Left lung (tissue), 4 donors: ENCODE measurements at regions not wholly inside any gene's neighbourhood (a gene's known extent, or its start where the extent isn't known, plus 50 kb on each side); places are given as distances from the start of the nearest gene placed in this dataset.

Experiments used
- ATAC-seq: fragments of 200-7000 bp; cut with Tn5 transposase; one replicate; pipeline ENCODE4 v1.9.1; 2020; ENCODE audit warnings: moderate library complexity
- DNase-seq, 4 donors: peaks; one replicate each; pipeline ENCODE4 v3.0.0-alpha.2; 2013 to 2020
- H3K27ac ChIP-seq, 2 donors: fragments of 200-600 bp; sonication (generic) in 1 of 2; one replicate each; pipeline versions ENCODE4 v1.5.0 to v1.8.0; 2020 to 2021
- H3K27me3 ChIP-seq, 2 donors: fragments of 200-600 bp; sonication (generic) in 1 of 2; one replicate each; pipeline versions ENCODE4 v1.5.0 to v1.8.0; 2020 to 2021
- H3K36me3 ChIP-seq, 2 donors: fragments of 200-600 bp; sonication (generic) in 1 of 2; one replicate each; pipeline versions ENCODE4 v1.5.0 to v1.8.0; 2020 to 2021
- H3K4me1 ChIP-seq, 2 donors: fragments of 200-600 bp; one replicate each; pipeline ENCODE4 v1.8.0; 2021
- H3K4me3 ChIP-seq, 2 donors: fragments of 200-600 bp; sonication (generic) in 1 of 2; one replicate each; pipeline versions ENCODE4 v1.5.0 to v1.8.0; 2020 to 2021; ENCODE audit warnings: mild to moderate bottlenecking in 1 of 2
- H3K9me3 ChIP-seq, 2 donors: fragments of 200-600 bp; sonication (generic) in 1 of 2; one replicate each; pipeline versions ENCODE4 v1.5.0 to v1.8.0; 2020 to 2021
- intact Hi-C, 2 donors: fragments of 100-400 bp; cut with DNase I; formaldehyde crosslinking; loops; one replicate each; pipeline versions ENCODE4 v1.11.2 to v1.14.2; 2022
- TF ChIP-seq, protein P1 (sequence below), 2 donors: fragments of 200-600 bp; sonication (generic) in 1 of 2; IDR thresholded peaks; one replicate each; pipeline versions ENCODE4 v1.5.0 to v1.8.0; 2021; ENCODE audit warnings: antibody characterized with exemption in 2 of 2
- donor health status: DM: no; HTN: yes; CAD: no.
- donor health status: DM: no; HTN: no; CAD: no.

DNA sequence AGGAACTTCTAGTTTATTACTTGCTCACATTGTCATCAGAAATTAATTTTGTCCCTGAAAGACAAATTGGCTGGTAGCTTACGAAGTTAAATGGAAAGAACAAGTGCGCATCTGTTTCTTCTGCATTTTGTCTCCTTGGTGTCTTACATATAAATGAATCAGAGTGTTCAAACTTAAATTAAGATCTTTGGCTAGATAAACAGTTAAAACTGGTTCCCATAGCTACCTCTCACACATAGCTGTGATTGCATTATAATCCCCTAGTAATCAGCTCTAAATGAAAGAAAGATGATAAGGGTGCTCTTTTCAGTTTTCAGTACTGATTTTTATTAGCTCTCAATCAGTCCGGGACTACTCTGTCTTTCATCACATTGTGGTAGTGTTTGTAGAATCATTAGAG is 124.2 kb upstream of the LMO4 start:
- no peak overlapping the region for H3K27ac ChIP-seq
- DNase-seq (no peak), ATAC-seq (no peak)
- no peaks in the 10 kb centered on the region for H3K36me3 ChIP-seq
- no peaks in the 10 kb centered on the region for H3K4me1 ChIP-seq
- TF ChIP-seq, protein P1, sequence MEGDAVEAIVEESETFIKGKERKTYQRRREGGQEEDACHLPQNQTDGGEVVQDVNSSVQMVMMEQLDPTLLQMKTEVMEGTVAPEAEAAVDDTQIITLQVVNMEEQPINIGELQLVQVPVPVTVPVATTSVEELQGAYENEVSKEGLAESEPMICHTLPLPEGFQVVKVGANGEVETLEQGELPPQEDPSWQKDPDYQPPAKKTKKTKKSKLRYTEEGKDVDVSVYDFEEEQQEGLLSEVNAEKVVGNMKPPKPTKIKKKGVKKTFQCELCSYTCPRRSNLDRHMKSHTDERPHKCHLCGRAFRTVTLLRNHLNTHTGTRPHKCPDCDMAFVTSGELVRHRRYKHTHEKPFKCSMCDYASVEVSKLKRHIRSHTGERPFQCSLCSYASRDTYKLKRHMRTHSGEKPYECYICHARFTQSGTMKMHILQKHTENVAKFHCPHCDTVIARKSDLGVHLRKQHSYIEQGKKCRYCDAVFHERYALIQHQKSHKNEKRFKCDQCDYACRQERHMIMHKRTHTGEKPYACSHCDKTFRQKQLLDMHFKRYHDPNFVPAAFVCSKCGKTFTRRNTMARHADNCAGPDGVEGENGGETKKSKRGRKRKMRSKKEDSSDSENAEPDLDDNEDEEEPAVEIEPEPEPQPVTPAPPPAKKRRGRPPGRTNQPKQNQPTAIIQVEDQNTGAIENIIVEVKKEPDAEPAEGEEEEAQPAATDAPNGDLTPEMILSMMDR (IDR thresholded peaks at IDR 0.05) = no peak
- no peak overlapping the region for H3K4me3 ChIP-seq
- intact Hi-C loops = no loop called here
- H3K27me3 ChIP-seq = peaks cover 0 to 23% of the 10 kb centered on the region in 2 donors
- H3K9me3 ChIP-seq = no peaks in the 10 kb centered on the region

DNA sequence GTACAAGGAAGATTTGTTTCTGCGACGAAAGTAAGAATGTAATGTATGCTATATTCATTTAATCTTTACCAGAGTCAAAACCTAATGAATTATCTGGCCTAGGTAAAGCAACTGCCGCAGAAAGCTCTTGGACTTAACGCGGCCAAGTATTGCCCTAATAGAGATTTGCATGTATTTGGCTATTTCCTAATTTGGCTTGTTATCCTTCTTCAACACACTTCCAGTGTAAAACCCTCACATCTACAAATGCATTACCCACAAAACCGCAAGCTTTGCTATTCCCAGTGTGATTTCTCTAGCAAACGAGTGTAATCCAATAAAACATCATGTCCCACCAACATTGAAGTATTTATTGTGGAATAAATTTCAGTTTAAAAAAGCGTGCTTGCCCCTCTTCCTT is 123.8 kb upstream of the LMO4 start:
- H3K36me3 ChIP-seq = no peaks in the 10 kb centered on the region
- DNase-seq (no peak), ATAC-seq (no peak)
- H3K4me3 ChIP-seq = no peak overlapping the region
- peaks cover 0 to 23% of the 10 kb centered on the region in 2 donors for H3K27me3 ChIP-seq
- no peak overlapping the region for H3K27ac ChIP-seq
- H3K4me1 ChIP-seq = no peaks in the 10 kb centered on the region
- intact Hi-C loops = no loop called here
- TF ChIP-seq, protein P1 (IDR thresholded peaks at IDR 0.05) = no peak
- H3K9me3 ChIP-seq = no peaks in the 10 kb centered on the region

DNA sequence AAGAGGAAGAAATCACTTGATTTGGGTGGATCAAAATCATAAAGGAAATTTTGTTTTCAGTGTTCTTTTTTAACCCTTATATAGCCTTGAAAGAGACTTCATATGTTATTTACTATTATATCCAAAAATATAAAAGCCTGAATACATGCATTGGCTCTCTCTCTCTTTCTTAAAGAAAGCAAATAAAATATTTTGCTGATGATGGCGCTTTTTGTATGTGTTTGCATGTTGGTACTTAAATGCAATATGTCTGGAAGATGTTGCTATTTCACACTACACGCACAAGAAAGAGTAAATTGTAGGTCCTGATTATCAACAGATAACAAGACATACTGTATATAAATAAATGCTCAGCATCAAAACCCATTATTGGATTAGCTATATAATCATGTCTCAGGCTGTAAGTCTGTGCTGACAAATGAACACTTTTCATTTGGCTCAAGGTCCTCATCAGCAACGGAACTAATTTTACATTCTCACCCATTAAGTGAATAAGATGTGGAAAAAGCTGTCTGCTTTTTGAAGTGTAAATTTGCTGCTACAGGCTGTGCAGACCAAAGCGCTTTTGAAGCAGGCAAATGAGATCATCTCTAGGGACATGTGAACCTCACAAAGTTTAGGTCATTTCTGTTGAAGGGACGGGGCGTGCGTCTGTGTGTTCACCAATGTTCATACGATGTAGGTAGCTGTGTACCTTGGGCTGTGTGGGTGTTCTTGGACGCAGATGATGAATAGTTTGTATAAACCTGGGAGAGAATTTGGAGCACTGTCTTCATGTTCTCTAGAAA is 122.4 kb upstream of the LMO4 start:
- Histone ChIP-seq H3K27me3 (peaks cover 0 to 23% of the 10 kb centered on the region in 2 donors), H3K4me3 (no peak overlapping the region), H3K27ac (no peak overlapping the region), H3K4me1 (no peaks in the 10 kb centered on the region), H3K9me3 (no peaks in the 10 kb centered on the region), H3K36me3 (no peaks in the 10 kb centered on the region)
- intact Hi-C loops = no loop called here
- ATAC-seq (no peak), DNase-seq (no peak)
- TF ChIP-seq, protein P1 (IDR thresholded peaks at IDR 0.05) = no peak

DNA sequence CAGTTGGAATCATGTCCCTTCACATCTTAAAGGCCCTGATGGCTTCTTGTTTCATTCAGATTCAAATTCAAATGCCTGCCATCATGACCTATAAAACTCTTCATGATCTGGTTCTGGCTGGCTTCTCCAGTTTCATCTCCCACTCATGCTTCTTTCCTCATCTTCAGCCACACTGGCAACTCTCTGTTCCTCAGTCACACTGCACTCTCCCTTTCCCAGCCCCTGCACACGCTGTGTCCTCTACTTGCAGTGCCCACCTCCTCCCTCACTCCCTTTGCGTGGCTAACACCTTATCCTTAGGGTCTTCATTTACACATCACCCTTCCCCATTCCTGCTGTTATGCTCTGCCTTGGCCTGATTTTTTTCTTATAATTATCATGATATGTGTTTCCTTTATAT is 120.6 kb upstream of the LMO4 start:
- Histone ChIP-seq H3K9me3 (no peaks in the 10 kb centered on the region), H3K27ac (no peak overlapping the region), H3K36me3 (no peaks in the 10 kb centered on the region), H3K4me1 (no peaks in the 10 kb centered on the region), H3K27me3 (peaks cover 0 to 23% of the 10 kb centered on the region in 2 donors), H3K4me3 (no peak overlapping the region)
- TF ChIP-seq, protein P1 (IDR thresholded peaks at IDR 0.05) = no peak
- DNase-seq = no peak
- intact Hi-C loops = no loop called here
- ATAC-seq = no peak

DNA sequence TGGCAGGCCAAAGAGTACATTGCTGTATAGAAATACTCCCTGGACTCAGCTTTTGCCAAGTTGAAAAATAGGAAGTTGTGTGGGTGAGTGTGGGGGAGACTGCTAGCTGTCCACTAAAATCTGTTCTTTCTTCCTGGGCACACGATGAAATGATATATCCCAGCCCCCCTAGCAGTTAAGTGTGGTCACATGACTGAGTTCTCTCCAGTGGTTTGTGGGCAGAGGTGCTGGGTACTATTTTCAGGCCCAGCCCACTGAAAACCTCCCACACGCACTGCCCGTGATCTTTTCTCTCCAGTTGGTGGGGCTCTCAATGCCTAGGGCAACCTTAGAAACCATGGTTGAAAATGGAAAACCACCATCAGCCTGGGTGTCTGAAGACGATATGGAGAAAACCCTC is 119.7 kb upstream of the LMO4 start:
- Histone ChIP-seq H3K4me3 (no peak overlapping the region), H3K27ac (no peak overlapping the region), H3K4me1 (no peaks in the 10 kb centered on the region), H3K27me3 (peaks cover 0 to 20% of the 10 kb centered on the region in 2 donors), H3K9me3 (no peaks in the 10 kb centered on the region), H3K36me3 (no peaks in the 10 kb centered on the region)
- ATAC-seq (no peak), DNase-seq (no peak)
- intact Hi-C loops = no loop called here
- TF ChIP-seq, protein P1 (IDR thresholded peaks at IDR 0.05) = no peak
